Bronchial epithelial cell (primary cell): ENCODE measurements at regions not wholly inside any gene's neighbourhood (a gene's known extent, or its start where the extent isn't known, plus 50 kb on each side); places are given as distances from the start of the nearest gene placed in this dataset.

ENCODE experiments used
- DNase-seq: peaks from one replicate; pipeline ENCODE4 v3.0.0-alpha.2; 2010; ENCODE audit warnings: low read depth
- FAIRE-seq: peaks from 2 replicates; lab custom pipeline; 2011; peaks lifted over from hg19 to GRCh38; lab: Jason Lieb, UNC
- H3K27me3 ChIP-seq: 2 replicates; pipeline ENCODE4 v1.5.1; 2011; ENCODE audit warnings: low read length; ENCODE audit not compliant: control insufficient read depth, insufficient read depth
- H3K36me3 ChIP-seq: 2 replicates; pipeline ENCODE4 v1.5.1; 2011; ENCODE audit warnings: low read length; ENCODE audit not compliant: control insufficient read depth, insufficient read depth
- H3K4me3 ChIP-seq: 2 replicates; pipeline ENCODE4 v1.5.1; 2011; ENCODE audit warnings: mild to moderate bottlenecking, low read depth, low read length, control low read depth
- TF ChIP-seq, protein P1 (sequence below): IDR thresholded peaks from 2 replicates; pipeline ENCODE4 v1.5.1; 2011; ENCODE audit warnings: mild to moderate bottlenecking, moderate library complexity, low read length, control low read depth, inconsistent platforms; ENCODE audit not compliant: insufficient read depth, severe bottlenecking

GRCh38 chrX:46258356-46258755 is 286.9 kb downstream of the ZNF674 start:
- H3K4me3 ChIP-seq, result no peak overlapping the region
- TF ChIP-seq, protein P1, sequence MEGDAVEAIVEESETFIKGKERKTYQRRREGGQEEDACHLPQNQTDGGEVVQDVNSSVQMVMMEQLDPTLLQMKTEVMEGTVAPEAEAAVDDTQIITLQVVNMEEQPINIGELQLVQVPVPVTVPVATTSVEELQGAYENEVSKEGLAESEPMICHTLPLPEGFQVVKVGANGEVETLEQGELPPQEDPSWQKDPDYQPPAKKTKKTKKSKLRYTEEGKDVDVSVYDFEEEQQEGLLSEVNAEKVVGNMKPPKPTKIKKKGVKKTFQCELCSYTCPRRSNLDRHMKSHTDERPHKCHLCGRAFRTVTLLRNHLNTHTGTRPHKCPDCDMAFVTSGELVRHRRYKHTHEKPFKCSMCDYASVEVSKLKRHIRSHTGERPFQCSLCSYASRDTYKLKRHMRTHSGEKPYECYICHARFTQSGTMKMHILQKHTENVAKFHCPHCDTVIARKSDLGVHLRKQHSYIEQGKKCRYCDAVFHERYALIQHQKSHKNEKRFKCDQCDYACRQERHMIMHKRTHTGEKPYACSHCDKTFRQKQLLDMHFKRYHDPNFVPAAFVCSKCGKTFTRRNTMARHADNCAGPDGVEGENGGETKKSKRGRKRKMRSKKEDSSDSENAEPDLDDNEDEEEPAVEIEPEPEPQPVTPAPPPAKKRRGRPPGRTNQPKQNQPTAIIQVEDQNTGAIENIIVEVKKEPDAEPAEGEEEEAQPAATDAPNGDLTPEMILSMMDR, result no peak
- FAIRE-seq (no peak), DNase-seq (no peak)
- H3K36me3 ChIP-seq, result no peaks in the 10 kb centered on the region
- H3K27me3 ChIP-seq, result no peaks in the 10 kb centered on the region

DNA sequence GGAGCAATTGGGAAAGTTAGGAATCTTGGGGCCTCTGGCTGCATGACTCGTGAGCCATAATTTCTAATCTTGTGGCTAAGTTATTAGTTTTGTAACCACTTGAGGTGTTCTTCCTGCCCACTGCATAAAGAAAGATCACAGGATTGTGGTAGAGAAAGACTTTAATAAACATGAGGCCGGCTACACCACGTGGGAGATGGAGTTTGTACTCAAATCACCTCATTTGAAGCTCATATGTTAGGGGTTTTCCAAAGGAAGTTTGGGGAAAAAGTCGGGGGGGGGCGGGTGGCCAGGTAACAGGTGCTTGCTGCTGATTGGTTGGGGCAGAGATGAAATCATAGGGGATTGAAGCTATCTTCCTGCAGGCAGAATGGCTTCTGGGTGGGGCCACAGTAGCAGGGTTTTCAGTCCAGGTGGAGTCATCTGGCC is 287.8 kb downstream of the ZNF674 start:
- peak; percentile 36 for DNase-seq
- FAIRE-seq, result no peak
- no peaks in the 10 kb centered on the region for H3K27me3 ChIP-seq
- no peaks in the 10 kb centered on the region for H3K36me3 ChIP-seq
- TF ChIP-seq, protein P1, result no peak
- no peak overlapping the region for H3K4me3 ChIP-seq

DNA sequence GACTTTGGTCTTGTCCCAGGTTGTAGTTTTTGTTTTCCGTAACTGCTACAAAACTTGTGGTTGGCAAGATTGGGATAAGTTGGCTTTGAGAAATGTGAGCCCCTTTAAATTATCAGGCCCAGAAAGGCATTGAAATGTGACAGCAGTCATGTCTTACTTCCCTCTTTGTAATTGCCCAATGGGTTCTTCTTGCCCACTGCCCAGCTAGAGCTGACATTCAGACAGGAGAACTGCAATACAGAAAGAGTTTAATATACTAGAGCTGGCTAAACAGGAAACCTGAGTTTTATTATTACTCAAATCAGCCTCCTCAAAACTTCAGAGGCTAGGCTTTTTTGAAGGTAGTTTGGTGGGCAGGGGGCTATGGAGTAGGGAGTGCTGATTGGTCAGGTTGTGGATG is 288.3 kb downstream of the ZNF674 start:
- no peak for FAIRE-seq
- H3K36me3 ChIP-seq, result no peaks in the 10 kb centered on the region

GRCh38 chrX:46255046-46255445 is 290.2 kb downstream of the ZNF674 start:
- DNase-seq, result no peak
- FAIRE-seq, result no peak
- H3K4me3 ChIP-seq, result no peak overlapping the region
- H3K27me3 ChIP-seq, result no peaks in the 10 kb centered on the region
- no peaks in the 10 kb centered on the region for H3K36me3 ChIP-seq
- TF ChIP-seq, protein P1, result no peak

More for the DNA sequence above, 288.3 kb downstream of the ZNF674 start:
- Histone ChIP-seq H3K27me3 (no peaks in the 10 kb centered on the region), H3K4me3 (no peak overlapping the region)
- TF ChIP-seq, protein P1, result no peak
- no peak for DNase-seq

DNA sequence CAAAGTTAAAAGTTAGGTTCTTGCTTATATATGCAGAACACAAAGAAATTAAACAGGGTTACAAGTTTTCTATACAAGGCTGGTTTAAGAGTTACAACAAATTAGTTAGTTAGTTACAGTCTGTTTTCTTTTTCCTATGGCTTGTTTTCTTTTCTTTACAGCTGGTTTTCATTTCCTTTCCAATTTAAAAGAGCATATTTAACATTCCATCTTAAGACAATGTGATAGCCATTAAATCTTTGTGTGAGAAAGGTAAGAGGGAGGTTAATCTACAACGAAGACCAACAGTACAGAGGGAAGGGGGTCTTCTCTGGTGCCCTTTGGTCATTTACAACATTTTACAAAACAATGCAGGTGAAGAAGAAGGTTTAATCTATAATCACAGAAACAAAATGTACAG is 290.6 kb downstream of the ZNF674 start:
- Histone ChIP-seq H3K36me3 (no peaks in the 10 kb centered on the region), H3K27me3 (no peaks in the 10 kb centered on the region), H3K4me3 (no peak overlapping the region)
- FAIRE-seq (no peak), DNase-seq (no peak)
- TF ChIP-seq, protein P1, result no peak

DNA sequence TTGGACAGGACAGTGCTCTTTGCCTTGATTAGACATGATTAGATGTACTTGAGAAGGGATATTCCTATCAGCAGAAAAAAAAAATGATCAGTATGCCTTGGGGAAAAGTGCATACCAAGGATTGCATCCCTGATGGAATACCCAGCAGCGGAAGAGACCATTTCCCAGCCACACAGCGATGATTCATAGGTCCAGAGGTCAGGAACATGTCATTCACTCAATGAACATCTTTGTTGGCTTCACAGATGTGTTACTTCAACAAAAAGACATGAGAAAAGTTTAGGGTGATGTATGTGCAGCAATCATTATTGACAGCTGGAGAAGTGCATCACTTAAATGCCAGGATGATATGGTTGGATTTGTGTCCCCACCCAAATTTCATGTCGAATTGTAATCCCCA is 293.5 kb downstream of the ZNF674 start:
- DNase-seq (peak; percentile 54), FAIRE-seq (no peak)

More for the DNA sequence above, 293.5 kb downstream of the ZNF674 start:
- Histone ChIP-seq H3K36me3 (no peaks in the 10 kb centered on the region), H3K4me3 (no peak overlapping the region), H3K27me3 (no peaks in the 10 kb centered on the region)
- TF ChIP-seq, protein P1, result no peak
